CD4-positive, alpha-beta T cell (primary cell): ENCODE measurements at regions not wholly inside any gene's neighbourhood (a gene's known extent, or its start where the extent isn't known, plus 50 kb on each side); places are given as distances from the start of the nearest gene placed in this dataset.

ENCODE experiments used
- ATAC-seq: fragments of 200-7000 bp; cut with Tn5 transposase; one replicate; pipeline ENCODE4 v1.10.0; 2022; ENCODE audit warnings: mild to moderate bottlenecking; ENCODE audit not compliant: poor library complexity
- CTCF ChIA-PET: fragments of 350-600 bp; sonication (Branson Sonifier 250); formaldehyde crosslinking; loops from one replicate; lab custom pipeline; 2021; ENCODE audit warnings: antibody characterized with exemption, inconsistent platforms; lab: Charles Lee
- POLR2A ChIA-PET: fragments of 350-600 bp; sonication (Branson Sonifier 250); formaldehyde crosslinking; loops from one replicate; lab custom pipeline; 2021; ENCODE audit warnings: antibody characterized with exemption, inconsistent platforms; lab: Charles Lee
- DNase-seq, 14 experiments: peaks; one replicate each; pipeline ENCODE4 v3.0.0-alpha.2; 2013 to 2020; ENCODE audit warnings: mixed read lengths in 2 of 14
- H3K27ac ChIP-seq, 2 donors: one replicate each; pipeline versions ENCODE4 v1.5.1 to v1.7.0; 2013; ENCODE audit warnings: low read length in 2 of 2, low read depth in 1 of 2, mild to moderate bottlenecking in 1 of 2
- H3K27me3 ChIP-seq, 2 experiments: 1 replicate in 1 of 2; 2 replicates in 1 of 2; pipeline versions ENCODE4 v1.6.1 to v1.7.0; 2013; ENCODE audit warnings: low read length in 2 of 2, control low read depth in 1 of 2, mild to moderate bottlenecking in 1 of 2, moderate library complexity in 1 of 2; ENCODE audit not compliant: insufficient read depth in 2 of 2, control insufficient read depth in 1 of 2
- H3K36me3 ChIP-seq: one replicate; pipeline ENCODE4 v1.6.1; 2013; ENCODE audit warnings: low read length, control low read depth; ENCODE audit not compliant: insufficient read depth
- H3K4me1 ChIP-seq: one replicate; pipeline ENCODE4 v1.6.1; 2013; ENCODE audit warnings: low read length, control low read depth; ENCODE audit not compliant: insufficient read depth
- H3K4me3 ChIP-seq: one replicate; pipeline ENCODE4 v1.5.1; 2013; ENCODE audit warnings: mild to moderate bottlenecking, low read length, moderate library complexity
- H3K9me3 ChIP-seq, 2 experiments: 1 replicate in 1 of 2; 2 replicates in 1 of 2; pipeline versions ENCODE4 v1.6.1 to v1.7.0; 2013; ENCODE audit warnings: low read length in 2 of 2, mild to moderate bottlenecking in 2 of 2, control low read depth in 1 of 2, moderate library complexity in 1 of 2; ENCODE audit not compliant: control insufficient read depth in 1 of 2, insufficient read depth in 1 of 2
- H3K27ac Mint-ChIP-seq: one replicate; pipeline ENCODE4 v1.8.0; 2020; ENCODE audit warnings: mixed read lengths
- H3K27me3 Mint-ChIP-seq: one replicate; pipeline ENCODE4 v1.8.0; 2021; ENCODE audit warnings: mixed read lengths
- H3K36me3 Mint-ChIP-seq: one replicate; pipeline ENCODE4 v1.8.0; 2021; ENCODE audit warnings: low read depth, mixed read lengths
- H3K4me1 Mint-ChIP-seq: one replicate; pipeline ENCODE4 v1.8.0; 2021; ENCODE audit warnings: low read depth, mixed read lengths
- H3K4me3 Mint-ChIP-seq: one replicate; pipeline ENCODE4 v1.8.0; 2020; ENCODE audit warnings: mild to moderate bottlenecking, mixed read lengths
- H3K9me3 Mint-ChIP-seq: one replicate; pipeline ENCODE4 v1.8.0; 2020; ENCODE audit warnings: mixed read lengths
- intact Hi-C, 2 experiments: fragments of 100-400 bp; cut with DNase I in 1 of 2; cut with micrococcal nuclease in 1 of 2; formaldehyde crosslinking; loops; one replicate each; pipeline versions ENCODE4 v1.15.1 to v1.9.0; 2023 to 2025; cut with DNase I, micrococcal nuclease
- TF ChIP-seq, protein P1 (sequence below): fragments of 200-600 bp; IDR thresholded peaks from one replicate; pipeline ENCODE4 v1.8.0; 2022; ENCODE audit warnings: antibody characterized with exemption, mild to moderate bottlenecking

DNA sequence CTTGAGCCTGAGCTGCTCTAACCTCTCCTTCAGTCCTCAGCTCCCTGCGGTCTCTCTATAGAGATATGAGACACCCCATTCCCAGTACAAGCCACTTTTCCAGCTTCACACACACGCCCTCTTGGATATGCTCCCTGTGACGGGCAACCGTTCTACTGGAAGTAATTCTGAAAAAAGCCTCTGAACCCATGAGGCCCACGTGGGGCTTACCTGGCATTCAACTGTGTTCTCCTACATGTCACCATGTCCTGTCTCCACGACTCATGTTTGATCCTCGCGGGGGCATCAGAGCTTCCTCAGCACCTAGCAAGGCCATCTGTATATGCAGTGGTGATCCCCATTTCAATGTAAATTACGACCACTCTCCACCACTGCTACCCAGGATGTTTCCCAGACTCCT lies 69.2 kb upstream of the DUSP22 start:
- no peaks in the 10 kb centered on the region for H3K27me3 Mint-ChIP-seq
- H3K36me3 ChIP-seq: no peaks in the 10 kb centered on the region
- H3K4me1 Mint-ChIP-seq: peaks cover 38% of the 10 kb centered on the region
- DNase-seq (no peak), ATAC-seq (no peak)
- no peak overlapping the region for H3K27ac ChIP-seq
- H3K27me3 ChIP-seq: no peaks in the 10 kb centered on the region
- intact Hi-C loops: no loop called here
- H3K9me3 ChIP-seq: no peaks in the 10 kb centered on the region
- peaks cover 33% of the 10 kb centered on the region for H3K4me1 ChIP-seq
- no peak overlapping the region for H3K4me3 ChIP-seq
- no peak overlapping the region for H3K27ac Mint-ChIP-seq
- ChIA-PET CTCF (interaction anchor here (1.0 to 3.2 kb wide), 3 partner anchors 28 to 36 kb away, joined by 3 to 13 read pairs (median 3); no protein-coding TSS in a partner anchor), POLR2A (interaction anchor here (0.7 kb wide), 1 partner anchor 278 kb away, joined by 3 read pairs; no protein-coding TSS in a partner anchor)
- no peaks in the 10 kb centered on the region for H3K9me3 Mint-ChIP-seq
- TF ChIP-seq, protein P1, sequence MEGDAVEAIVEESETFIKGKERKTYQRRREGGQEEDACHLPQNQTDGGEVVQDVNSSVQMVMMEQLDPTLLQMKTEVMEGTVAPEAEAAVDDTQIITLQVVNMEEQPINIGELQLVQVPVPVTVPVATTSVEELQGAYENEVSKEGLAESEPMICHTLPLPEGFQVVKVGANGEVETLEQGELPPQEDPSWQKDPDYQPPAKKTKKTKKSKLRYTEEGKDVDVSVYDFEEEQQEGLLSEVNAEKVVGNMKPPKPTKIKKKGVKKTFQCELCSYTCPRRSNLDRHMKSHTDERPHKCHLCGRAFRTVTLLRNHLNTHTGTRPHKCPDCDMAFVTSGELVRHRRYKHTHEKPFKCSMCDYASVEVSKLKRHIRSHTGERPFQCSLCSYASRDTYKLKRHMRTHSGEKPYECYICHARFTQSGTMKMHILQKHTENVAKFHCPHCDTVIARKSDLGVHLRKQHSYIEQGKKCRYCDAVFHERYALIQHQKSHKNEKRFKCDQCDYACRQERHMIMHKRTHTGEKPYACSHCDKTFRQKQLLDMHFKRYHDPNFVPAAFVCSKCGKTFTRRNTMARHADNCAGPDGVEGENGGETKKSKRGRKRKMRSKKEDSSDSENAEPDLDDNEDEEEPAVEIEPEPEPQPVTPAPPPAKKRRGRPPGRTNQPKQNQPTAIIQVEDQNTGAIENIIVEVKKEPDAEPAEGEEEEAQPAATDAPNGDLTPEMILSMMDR: no peak
- H3K4me3 Mint-ChIP-seq: no peak overlapping the region
- no peaks in the 10 kb centered on the region for H3K36me3 Mint-ChIP-seq

DNA sequence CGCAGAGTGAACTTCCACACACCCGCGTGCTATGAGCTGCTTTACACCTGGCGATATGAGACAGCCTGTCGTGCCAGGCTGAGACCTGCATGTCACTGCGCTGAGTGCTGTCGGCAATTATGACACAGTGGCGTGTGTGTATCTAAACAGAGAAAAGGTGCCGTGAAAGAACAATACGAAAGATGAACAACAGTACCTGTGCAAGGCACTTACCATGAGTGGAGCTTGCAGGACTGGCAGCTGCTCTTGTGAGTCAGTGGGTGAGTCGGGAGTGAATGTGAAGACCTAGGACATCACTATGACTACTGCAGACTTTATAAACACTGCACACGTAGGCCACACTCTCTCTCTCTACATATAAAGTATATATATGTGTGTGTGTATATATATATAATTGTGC lies 68.5 kb upstream of the DUSP22 start:
- TF ChIP-seq, protein P1: no peak
- intact Hi-C loops: no loop called here
- no peak for ATAC-seq
- Histone ChIP-seq H3K4me3 (no peak overlapping the region), H3K4me1 (peaks cover 33% of the 10 kb centered on the region), H3K36me3 (no peaks in the 10 kb centered on the region), H3K9me3 (no peaks in the 10 kb centered on the region), H3K27ac (no peak overlapping the region), H3K27me3 (no peaks in the 10 kb centered on the region)
- peak overlapping the region; percentile 6 for H3K27ac Mint-ChIP-seq
- peak in 1 of 14 experiments; percentile 29 for DNase-seq
- H3K27me3 Mint-ChIP-seq: no peaks in the 10 kb centered on the region
- H3K36me3 Mint-ChIP-seq: no peaks in the 10 kb centered on the region
- H3K9me3 Mint-ChIP-seq: no peaks in the 10 kb centered on the region
- CTCF ChIA-PET: interaction anchor here (1.0 to 1.4 kb wide), 2 partner anchors 28 to 35 kb away, joined by 3 read pairs; no protein-coding TSS in a partner anchor
- H3K4me1 Mint-ChIP-seq: peaks cover 38% of the 10 kb centered on the region
- no peak overlapping the region for H3K4me3 Mint-ChIP-seq
- POLR2A ChIA-PET: interaction anchor here (0.6 kb wide), 1 partner anchor 36 kb away, joined by 3 read pairs; no protein-coding TSS in a partner anchor

DNA sequence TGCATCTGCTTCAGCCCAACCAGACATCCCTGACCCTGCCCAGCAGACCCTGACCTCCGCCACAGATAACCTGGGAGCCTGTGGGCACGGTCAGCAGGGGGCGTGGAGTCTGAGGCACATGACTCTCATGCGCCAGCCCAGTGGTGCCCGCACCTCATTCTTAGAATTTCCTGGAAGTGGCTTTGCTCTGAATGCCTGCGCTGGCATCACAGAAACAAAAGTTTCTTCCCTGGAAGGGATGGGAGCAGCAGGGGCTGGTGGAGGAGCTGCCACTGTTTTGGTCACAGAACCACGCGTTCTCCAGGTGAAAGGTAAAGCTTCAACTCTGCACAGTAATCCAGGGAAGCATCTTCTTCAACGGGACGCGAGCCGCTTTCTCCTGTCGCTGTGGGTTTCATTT lies 67.9 kb upstream of the DUSP22 start:
- ChIA-PET CTCF (interaction anchor here (1.0 to 1.6 kb wide), 5 partner anchors 9 to 62 kb away, joined by 3 to 5 read pairs (median 3); no protein-coding TSS in a partner anchor), POLR2A (interaction anchor here (0.6 to 2.1 kb wide), 5 partner anchors 8 to 68 kb away, joined by 3 to 5 read pairs (median 4); partner anchors contain the start of gene DUSP22)
- no peaks in the 10 kb centered on the region for H3K9me3 Mint-ChIP-seq
- Histone ChIP-seq H3K27ac (no peak overlapping the region), H3K27me3 (no peaks in the 10 kb centered on the region), H3K4me3 (no peak overlapping the region), H3K4me1 (peaks cover 37% of the 10 kb centered on the region), H3K9me3 (no peaks in the 10 kb centered on the region), H3K36me3 (no peaks in the 10 kb centered on the region)
- intact Hi-C loops: no loop called here
- peak overlapping the region; percentile 77 for H3K27ac Mint-ChIP-seq
- peaks cover 38% of the 10 kb centered on the region for H3K4me1 Mint-ChIP-seq
- no peak for DNase-seq
- no peaks in the 10 kb centered on the region for H3K36me3 Mint-ChIP-seq
- H3K27me3 Mint-ChIP-seq: no peaks in the 10 kb centered on the region
- ATAC-seq: no peak
- TF ChIP-seq, protein P1: no peak
- no peak overlapping the region for H3K4me3 Mint-ChIP-seq
